ENCODE measurements at regions not wholly inside any gene's neighbourhood (a gene's known extent, or its start where the extent isn't known, plus 50 kb on each side); places are given as distances from the start of the nearest gene placed in this dataset.
"Not testable (repeated sequence)": the region's sequence is repeated elsewhere in the genome, so short reads cannot be mapped to it uniquely, and the experiment has no call there.

- not testable (repeated sequence) for DNase-seq (ENCODE audit: low read depth in 2 of 2)
Measured at GRCh38 chr2:57418859-57419346, 627.7 kb upstream of the VRK2 start.

- no peak for DNase-seq (ENCODE audit: low read depth in 2 of 2)
Measured at GRCh38 chr2:57429831-57430230, 616.8 kb upstream of the VRK2 start.

GRCh38 chr2:57432528-57432927 lies 614.1 kb upstream of the VRK2 start:
- DNase-seq (ENCODE audit: low read depth in 2 of 2) = no peak

- DNase-seq (ENCODE audit: low read depth in 2 of 2) = no peak
Measured at GRCh38 chr2:57434441-57434840, 612.2 kb upstream of the VRK2 start.

- no peak for DNase-seq (ENCODE audit: low read depth in 2 of 2)
Measured at GRCh38 chr2:57434972-57435371, 611.6 kb upstream of the VRK2 start.

GRCh38 chr2:57437077-57437476 lies 609.5 kb upstream of the VRK2 start:
- no peak for DNase-seq (ENCODE audit: low read depth in 2 of 2)

- no peak for DNase-seq (ENCODE audit: low read depth in 2 of 2)
Measured at GRCh38 chr2:57440437-57440836, 606.2 kb upstream of the VRK2 start.

- DNase-seq (ENCODE audit: low read depth in 2 of 2) = no peak
Measured at GRCh38 chr2:57443086-57443485, 603.5 kb upstream of the VRK2 start.

GRCh38 chr2:57443973-57444521 lies 602.6 kb upstream of the VRK2 start:
- no peak for DNase-seq (ENCODE audit: low read depth in 2 of 2)

- DNase-seq (ENCODE audit: low read depth in 2 of 2) = no peak
Measured at GRCh38 chr2:57444752-57445430, 601.7 kb upstream of the VRK2 start.

- no peak for DNase-seq (ENCODE audit: low read depth in 2 of 2)
Measured at GRCh38 chr2:57448816-57449215, 597.8 kb upstream of the VRK2 start.

- DNase-seq (ENCODE audit: low read depth in 2 of 2) = no peak
Measured at GRCh38 chr2:57450170-57450569, 596.4 kb upstream of the VRK2 start.

GRCh38 chr2:57452634-57453033 lies 594.0 kb upstream of the VRK2 start:
- no peak for DNase-seq (ENCODE audit: low read depth in 2 of 2)

- no peak for DNase-seq (ENCODE audit: low read depth in 2 of 2)
Measured at GRCh38 chr2:57453945-57454344, 592.7 kb upstream of the VRK2 start.

GRCh38 chr2:57460396-57461276 lies 586.0 kb upstream of the VRK2 start:
- no peak for DNase-seq (ENCODE audit: low read depth in 2 of 2)

GRCh38 chr2:57461624-57462023 lies 585.0 kb upstream of the VRK2 start:
- DNase-seq (ENCODE audit: low read depth in 2 of 2) = no peak

- no peak for DNase-seq (ENCODE audit: low read depth in 2 of 2)
Measured at GRCh38 chr2:57465067-57465466, 581.5 kb upstream of the VRK2 start.

- DNase-seq (ENCODE audit: low read depth in 2 of 2) = no peak
Measured at GRCh38 chr2:57465967-57466366, 580.6 kb upstream of the VRK2 start.

- no peak for DNase-seq (ENCODE audit: low read depth in 2 of 2)
Measured at GRCh38 chr2:57475391-57475790, 571.2 kb upstream of the VRK2 start.

- DNase-seq (ENCODE audit: low read depth in 2 of 2) = no peak
Measured at GRCh38 chr2:57479981-57480380, 566.6 kb upstream of the VRK2 start.

- no peak for DNase-seq (ENCODE audit: low read depth in 2 of 2)
Measured at GRCh38 chr2:57488061-57488460, 558.5 kb upstream of the VRK2 start.

GRCh38 chr2:57490741-57491140 lies 555.9 kb upstream of the VRK2 start:
- DNase-seq (ENCODE audit: low read depth in 2 of 2) = no peak

GRCh38 chr2:57491213-57491612 lies 555.4 kb upstream of the VRK2 start:
- no peak for DNase-seq (ENCODE audit: low read depth in 2 of 2)

Measured in stimulated activated CD8-positive, alpha-beta memory T cell treated with anti-CD3 and anti-CD28 coated beads, Interleukin-7, amount 100 ng/mL, for 1 hour (primary cell).